Kidney (tissue), 13 donors: ENCODE measurements at regions not wholly inside any gene's neighbourhood (a gene's known extent, or its start where the extent isn't known, plus 50 kb on each side); places are given as distances from the start of the nearest gene placed in this dataset.

Source experiments
- DNase-seq, 5 donors: peaks; one replicate each; pipeline ENCODE4 v3.0.0-alpha.2; 2013 to 2020
- FAIRE-seq: peaks from 2 replicates; lab custom pipeline; 2012; peaks lifted over from hg19 to GRCh38; lab: Jason Lieb, UNC
- H3K27ac ChIP-seq, 2 donors: one replicate each; pipeline ENCODE4 v1.7.0; 2013; ENCODE audit warnings: low read depth in 2 of 2, low read length in 2 of 2, inconsistent platforms in 1 of 2
- H3K27me3 ChIP-seq: one replicate; pipeline ENCODE4 v1.7.1; 2013; ENCODE audit warnings: low read length, inconsistent platforms; ENCODE audit not compliant: control insufficient read depth, insufficient read depth
- H3K36me3 ChIP-seq, 3 donors: one replicate each; pipeline versions ENCODE4 v1.7.0 to v1.7.1; 2013; ENCODE audit warnings: low read length in 3 of 3, control low read depth in 1 of 3, inconsistent platforms in 1 of 3; ENCODE audit not compliant: insufficient read depth in 3 of 3, control insufficient read depth in 2 of 3
- H3K4me1 ChIP-seq, 3 donors: one replicate each; pipeline versions ENCODE4 v1.7.0 to v1.7.1; 2013; ENCODE audit warnings: low read length in 3 of 3, inconsistent platforms in 1 of 3, low read depth in 1 of 3; ENCODE audit not compliant: control insufficient read depth in 2 of 3, insufficient read depth in 2 of 3
- H3K4me3 ChIP-seq, 3 donors: one replicate each; pipeline versions ENCODE4 v1.7.0 to v1.8.1; 2013; ENCODE audit warnings: low read length in 3 of 3, control low read depth in 1 of 3, inconsistent platforms in 1 of 3
- H3K9ac ChIP-seq, 3 donors: one replicate each; pipeline versions ENCODE4 v1.7.0 to v1.7.1; 2013; ENCODE audit warnings: low read length in 3 of 3, control low read depth in 1 of 3, inconsistent platforms in 1 of 3
- H3K9me3 ChIP-seq, 3 donors: one replicate each; pipeline versions ENCODE4 v1.7.0 to v1.7.1; 2013; ENCODE audit warnings: low read length in 3 of 3, control low read depth in 1 of 3, inconsistent platforms in 1 of 3; ENCODE audit not compliant: control insufficient read depth in 2 of 3, insufficient read depth in 1 of 3
- CTCF ChIP-seq: IDR thresholded peaks from 3 replicates; pipeline ENCODE4 v1.5.1; 2012; ENCODE audit warnings: mild to moderate bottlenecking, moderate library complexity, borderline replicate concordance; ENCODE audit not compliant: insufficient read depth; ENCODE audit errors: extremely low read depth
- intact Hi-C: fragments of 100-400 bp; cut with DNase I; formaldehyde crosslinking; loops from one replicate; pipeline ENCODE4 v1.11.1; 2022
- donor health status: control.
- donor health status: control.
- donor health status: control.
- donor health status: control.
- donor health status: control.
- donor health status: DM: yes; HTN: yes; CAD: no.
- donor health status: Normal renal cell carcinoma (clear cell type).

GRCh38 chrX:16039363-16039762, 84.0 kb upstream of the GRPR start:
- Histone ChIP-seq H3K9me3 (no peaks in the 10 kb centered on the region), H3K27ac (no peak overlapping the region), H3K4me1 (no peaks in the 10 kb centered on the region), H3K36me3 (no peaks in the 10 kb centered on the region), H3K4me3 (no peak overlapping the region), H3K27me3 (peaks cover 8% of the 10 kb centered on the region), H3K9ac (no peak overlapping the region)
- intact Hi-C loops = no loop called here
- DNase-seq (no peak), FAIRE-seq (no peak)
- no peak for TF ChIP-seq CTCF

GRCh38 chrX:16033331-16033730, 90.0 kb upstream of the GRPR start:
- FAIRE-seq (no peak), DNase-seq (no peak)
- Histone ChIP-seq H3K4me1 (no peaks in the 10 kb centered on the region), H3K9ac (no peak overlapping the region), H3K9me3 (no peaks in the 10 kb centered on the region), H3K27ac (no peak overlapping the region), H3K27me3 (no peaks in the 10 kb centered on the region), H3K36me3 (no peaks in the 10 kb centered on the region), H3K4me3 (no peak overlapping the region)
- TF ChIP-seq CTCF = no peak
- intact Hi-C loops = no loop called here

GRCh38 chrX:16028576-16028975, 94.8 kb upstream of the GRPR start:
- Histone ChIP-seq H3K4me3 (no peak overlapping the region), H3K9ac (no peak overlapping the region), H3K9me3 (no peaks in the 10 kb centered on the region), H3K36me3 (no peaks in the 10 kb centered on the region), H3K27me3 (peaks cover 8% of the 10 kb centered on the region), H3K4me1 (no peaks in the 10 kb centered on the region), H3K27ac (no peak overlapping the region)
- no peak for TF ChIP-seq CTCF
- FAIRE-seq = no peak
- DNase-seq = no peak
- intact Hi-C loops = no loop called here
